ENCODE measurements at regions not wholly inside any gene's neighbourhood (a gene's known extent, or its start where the extent isn't known, plus 50 kb on each side); places are given as distances from the start of the nearest gene placed in this dataset.

DNA sequence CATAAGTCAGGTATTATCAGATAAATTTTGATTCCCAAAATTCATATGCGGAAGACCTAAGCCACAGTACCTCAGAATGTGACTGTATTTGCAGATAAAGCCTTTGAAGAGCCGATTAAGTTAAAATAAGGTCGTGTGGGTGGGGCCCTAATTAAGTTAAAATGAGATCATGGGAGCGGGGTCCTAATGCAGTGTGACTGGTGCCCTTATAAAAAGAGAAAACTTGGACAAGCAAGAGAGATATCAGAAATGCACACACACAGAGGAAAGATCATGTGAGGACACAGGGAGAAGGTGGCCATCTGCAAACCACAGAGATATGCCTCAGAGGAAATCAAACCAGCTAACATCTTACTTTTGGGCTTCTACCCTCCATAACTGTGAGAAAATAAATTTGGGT is 236.1 kb downstream of the FBXO8 start (continued):
- TF ChIP-seq FOXM1 (IDR thresholded peaks at IDR 0.05; ENCODE audit: low read depth) = 0 out of 2 replicates have a peak, but pooled peaks have one; percentile 19
- no peak for TF ChIP-seq FOXM1 (CRISPR knock-in tag; IDR thresholded peaks at IDR 0.05; ENCODE audit: low read depth)
- TF ChIP-seq ZNF668 (CRISPR knock-in tag; IDR thresholded peaks at IDR 0.05) = no peak
- TF ChIP-seq ZNF384 (IDR thresholded peaks at IDR 0.05; ENCODE audit: low read depth, low read length) = no peak
- no peak for TF ChIP-seq ZNF282 (CRISPR knock-in tag; IDR thresholded peaks at IDR 0.05)
- no peak for TF ChIP-seq ZNF121 (CRISPR knock-in tag; conservative IDR thresholded peaks at IDR 0.05)
- TF ChIP-seq, protein P1, sequence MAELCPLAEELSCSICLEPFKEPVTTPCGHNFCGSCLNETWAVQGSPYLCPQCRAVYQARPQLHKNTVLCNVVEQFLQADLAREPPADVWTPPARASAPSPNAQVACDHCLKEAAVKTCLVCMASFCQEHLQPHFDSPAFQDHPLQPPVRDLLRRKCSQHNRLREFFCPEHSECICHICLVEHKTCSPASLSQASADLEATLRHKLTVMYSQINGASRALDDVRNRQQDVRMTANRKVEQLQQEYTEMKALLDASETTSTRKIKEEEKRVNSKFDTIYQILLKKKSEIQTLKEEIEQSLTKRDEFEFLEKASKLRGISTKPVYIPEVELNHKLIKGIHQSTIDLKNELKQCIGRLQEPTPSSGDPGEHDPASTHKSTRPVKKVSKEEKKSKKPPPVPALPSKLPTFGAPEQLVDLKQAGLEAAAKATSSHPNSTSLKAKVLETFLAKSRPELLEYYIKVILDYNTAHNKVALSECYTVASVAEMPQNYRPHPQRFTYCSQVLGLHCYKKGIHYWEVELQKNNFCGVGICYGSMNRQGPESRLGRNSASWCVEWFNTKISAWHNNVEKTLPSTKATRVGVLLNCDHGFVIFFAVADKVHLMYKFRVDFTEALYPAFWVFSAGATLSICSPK (IDR thresholded peaks at IDR 0.05; ENCODE audit: borderline replicate concordance) = no peak
- no peak for TF ChIP-seq ZBTB17 (CRISPR knock-in tag; IDR thresholded peaks at IDR 0.05)
- TF ChIP-seq ZNF41 (CRISPR knock-in tag; conservative IDR thresholded peaks at IDR 0.05) = no peak
- no peak for TF ChIP-seq TSC22D4 (tag; IDR thresholded peaks at IDR 0.05)
- no peak for TF ChIP-seq IRF2 (CRISPR knock-in tag; IDR thresholded peaks at IDR 0.05)
- peak; percentile 76 for TF ChIP-seq SMARCE1 (IDR thresholded peaks at IDR 0.05)
- no peak for TF ChIP-seq ELF2 (CRISPR knock-in tag; IDR thresholded peaks at IDR 0.05)
- TF ChIP-seq, protein P2, sequence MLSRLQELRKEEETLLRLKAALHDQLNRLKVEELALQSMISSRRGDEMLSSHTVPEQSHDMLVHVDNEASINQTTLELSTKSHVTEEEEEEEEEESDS (CRISPR knock-in tag; IDR thresholded peaks at IDR 0.05) = no peak
- no peak; the same call in 1 of the 2 replicates for TF ChIP-seq JUND (IDR thresholded peaks at IDR 0.05; ENCODE audit: borderline replicate concordance, low read depth, low read length)
- peak; percentile 52; the same call in 1 of the 3 replicates for TF ChIP-seq JUND (tag; IDR thresholded peaks at IDR 0.05; ENCODE audit: borderline replicate concordance, low read depth, low read length)
- peak; percentile 30; the same call in 1 of the 2 replicates for TF ChIP-seq MTA2 (IDR thresholded peaks at IDR 0.05; ENCODE audit: low read depth)
- no peak for TF ChIP-seq HDAC3 (IDR thresholded peaks at IDR 0.05; ENCODE audit: borderline replicate concordance, partially characterized antibody)
- no peak for TF ChIP-seq ZKSCAN8 (CRISPR knock-in tag; IDR thresholded peaks at IDR 0.05)
- no peak for TF ChIP-seq SP1 (CRISPR knock-in tag; IDR thresholded peaks at IDR 0.05)
- TF ChIP-seq ESRRA (IDR thresholded peaks at IDR 0.05; ENCODE audit: borderline replicate concordance, low read depth) = peak; percentile 27; the same call in 1 of the 2 replicates
- no peak for TF ChIP-seq CHD4 (IDR thresholded peaks at IDR 0.05; ENCODE audit: insufficient read depth, insufficient replicate concordance, low read depth, low read length, poor library complexity, severe bottlenecking)
- TF ChIP-seq SOX6 (IDR thresholded peaks at IDR 0.05) = peak; percentile 29; the same call in 1 of the 2 replicates
- peak; percentile 52 for TF ChIP-seq CBFA2T2 (conservative IDR thresholded peaks at IDR 0.05)
- TF ChIP-seq TEAD4 (IDR thresholded peaks at IDR 0.05; ENCODE audit: low read length) = peak; percentile 57; the same call in 1 of the 2 replicates
- no peak for TF ChIP-seq TEAD4 (CRISPR knock-in tag; IDR thresholded peaks at IDR 0.05; ENCODE audit: borderline replicate concordance)
- no peak for TF ChIP-seq SMAD1 (IDR thresholded peaks at IDR 0.05; ENCODE audit: low read depth, low read length, partially characterized antibody)
- TF ChIP-seq ZNF79 (CRISPR knock-in tag; IDR thresholded peaks at IDR 0.05; ENCODE audit: low read depth) = no peak
- TF ChIP-seq GABPA (tag; conservative IDR thresholded peaks at IDR 0.05; ENCODE audit: low read depth) = no peak
- TF ChIP-seq ZNF133 (CRISPR knock-in tag; IDR thresholded peaks at IDR 0.05) = no peak
- TF ChIP-seq, protein P3, sequence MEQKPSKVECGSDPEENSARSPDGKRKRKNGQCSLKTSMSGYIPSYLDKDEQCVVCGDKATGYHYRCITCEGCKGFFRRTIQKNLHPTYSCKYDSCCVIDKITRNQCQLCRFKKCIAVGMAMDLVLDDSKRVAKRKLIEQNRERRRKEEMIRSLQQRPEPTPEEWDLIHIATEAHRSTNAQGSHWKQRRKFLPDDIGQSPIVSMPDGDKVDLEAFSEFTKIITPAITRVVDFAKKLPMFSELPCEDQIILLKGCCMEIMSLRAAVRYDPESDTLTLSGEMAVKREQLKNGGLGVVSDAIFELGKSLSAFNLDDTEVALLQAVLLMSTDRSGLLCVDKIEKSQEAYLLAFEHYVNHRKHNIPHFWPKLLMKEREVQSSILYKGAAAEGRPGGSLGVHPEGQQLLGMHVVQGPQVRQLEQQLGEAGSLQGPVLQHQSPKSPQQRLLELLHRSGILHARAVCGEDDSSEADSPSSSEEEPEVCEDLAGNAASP (IDR thresholded peaks at IDR 0.05) = peak; percentile 79

Data from K562 (cell line).